Adipocyte (in vitro differentiated cells): ENCODE measurements at regions not wholly inside any gene's neighbourhood (a gene's known extent, or its start where the extent isn't known, plus 50 kb on each side); places are given as distances from the start of the nearest gene placed in this dataset.
A peak's percentile ranks its signal among the peaks of the same experiment; 100 is the strongest.
"Not testable (repeated sequence)": the region's sequence is repeated elsewhere in the genome, so short reads cannot be mapped to it uniquely, and the experiment has no call there.

ENCODE experiments used
- DNase-seq: peaks from one replicate; pipeline ENCODE4 v3.0.0-alpha.2; 2015; ENCODE audit warnings: low read depth
- H3K27me3 ChIP-seq: replicated peaks from 2 replicates; pipeline ENCODE4 v1.7.0; 2013; ENCODE audit warnings: mild to moderate bottlenecking, low read length, moderate library complexity; ENCODE audit not compliant: control insufficient read depth, insufficient read depth
- H3K36me3 ChIP-seq: 2 replicates; pipeline ENCODE4 v1.7.0; 2013; ENCODE audit warnings: low read length, mild to moderate bottlenecking, moderate library complexity; ENCODE audit not compliant: control insufficient read depth, insufficient read depth, severe bottlenecking
- H3K4me1 ChIP-seq: 2 replicates; pipeline ENCODE4 v1.7.0; 2013; ENCODE audit warnings: mild to moderate bottlenecking, low read length, moderate library complexity; ENCODE audit not compliant: control insufficient read depth, insufficient read depth
- H3K4me3 ChIP-seq: 2 replicates; pipeline ENCODE4 v1.7.0; 2013; ENCODE audit warnings: mild to moderate bottlenecking, low read length, moderate library complexity
- H3K9ac ChIP-seq: 2 replicates; pipeline ENCODE4 v1.7.0; 2013; ENCODE audit warnings: mild to moderate bottlenecking, low read length, moderate library complexity
- H3K9me3 ChIP-seq: 2 replicates; pipeline ENCODE4 v1.7.0; 2013; ENCODE audit warnings: mild to moderate bottlenecking, low read length, moderate library complexity; ENCODE audit not compliant: control insufficient read depth

- no peak overlapping the region for H3K4me3 ChIP-seq
- no peaks in the 10 kb centered on the region for H3K36me3 ChIP-seq
- DNase-seq: no peak
- no peaks in the 10 kb centered on the region for H3K9me3 ChIP-seq
- no peaks in the 10 kb centered on the region for H3K27me3 ChIP-seq
- H3K4me1 ChIP-seq: peaks cover 17% of the 10 kb centered on the region
- H3K9ac ChIP-seq: no peak overlapping the region
These were observed 158.8 kb upstream of the NFIA start for GRCh38 chr1:60923389-60924087.

- H3K9ac ChIP-seq: no peak overlapping the region
- H3K4me1 ChIP-seq: peaks cover 17% of the 10 kb centered on the region
- H3K4me3 ChIP-seq: no peak overlapping the region
- peak; percentile 57 for DNase-seq
- H3K36me3 ChIP-seq: no peaks in the 10 kb centered on the region
- no peaks in the 10 kb centered on the region for H3K9me3 ChIP-seq
- no peaks in the 10 kb centered on the region for H3K27me3 ChIP-seq
These were observed 160.1 kb upstream of the NFIA start for GRCh38 chr1:60922304-60922703.

- H3K27me3 ChIP-seq: no peaks in the 10 kb centered on the region
- H3K36me3 ChIP-seq: no peaks in the 10 kb centered on the region
- no peak for DNase-seq
- H3K4me3 ChIP-seq: no peak overlapping the region
- peaks cover 17% of the 10 kb centered on the region for H3K4me1 ChIP-seq
- no peaks in the 10 kb centered on the region for H3K9me3 ChIP-seq
- H3K9ac ChIP-seq: no peak overlapping the region
These were observed 161.2 kb upstream of the NFIA start for GRCh38 chr1:60921175-60921574.

GRCh38 chr1:60920561-60920960 lies 161.8 kb upstream of the NFIA start:
- Histone ChIP-seq H3K9me3 (no peaks in the 10 kb centered on the region), H3K36me3 (no peaks in the 10 kb centered on the region), H3K4me3 (no peak overlapping the region), H3K27me3 (no peaks in the 10 kb centered on the region), H3K4me1 (peaks cover 17% of the 10 kb centered on the region), H3K9ac (no peak overlapping the region)
- DNase-seq: no peak

- peaks cover 17% of the 10 kb centered on the region for H3K4me1 ChIP-seq
- no peaks in the 10 kb centered on the region for H3K36me3 ChIP-seq
- no peaks in the 10 kb centered on the region for H3K9me3 ChIP-seq
- DNase-seq: no peak
- no peaks in the 10 kb centered on the region for H3K27me3 ChIP-seq
- H3K9ac ChIP-seq: no peak overlapping the region
- H3K4me3 ChIP-seq: no peak overlapping the region
These were observed 163.5 kb upstream of the NFIA start for GRCh38 chr1:60918867-60919266.

- Histone ChIP-seq H3K27me3 (no peaks in the 10 kb centered on the region), H3K4me3 (no peak overlapping the region), H3K36me3 (no peaks in the 10 kb centered on the region), H3K4me1 (peaks cover 5% of the 10 kb centered on the region), H3K9me3 (no peaks in the 10 kb centered on the region), H3K9ac (no peak overlapping the region)
- DNase-seq: no peak
These were observed 165.5 kb upstream of the NFIA start for GRCh38 chr1:60916906-60917305.

- H3K4me1 ChIP-seq: no peaks in the 10 kb centered on the region
- no peaks in the 10 kb centered on the region for H3K9me3 ChIP-seq
- no peaks in the 10 kb centered on the region for H3K27me3 ChIP-seq
- H3K36me3 ChIP-seq: no peaks in the 10 kb centered on the region
- no peak overlapping the region for H3K4me3 ChIP-seq
- H3K9ac ChIP-seq: no peak overlapping the region
- no peak for DNase-seq
These were observed 166.2 kb upstream of the NFIA start for GRCh38 chr1:60916199-60916598.

- Histone ChIP-seq H3K36me3 (no peaks in the 10 kb centered on the region), H3K4me1 (no peaks in the 10 kb centered on the region), H3K9ac (no peak overlapping the region), H3K27me3 (no peaks in the 10 kb centered on the region), H3K9me3 (no peaks in the 10 kb centered on the region), H3K4me3 (no peak overlapping the region)
- DNase-seq: no peak
These were observed 166.9 kb upstream of the NFIA start for GRCh38 chr1:60915441-60915840.

GRCh38 chr1:60914982-60915381 lies 167.4 kb upstream of the NFIA start:
- Histone ChIP-seq H3K9ac (no peak overlapping the region), H3K36me3 (no peaks in the 10 kb centered on the region), H3K27me3 (no peaks in the 10 kb centered on the region), H3K4me1 (no peaks in the 10 kb centered on the region), H3K4me3 (no peak overlapping the region), H3K9me3 (no peaks in the 10 kb centered on the region)
- no peak for DNase-seq

- not testable (repeated sequence) for H3K9me3 ChIP-seq, H3K9ac ChIP-seq, H3K4me1 ChIP-seq, H3K36me3 ChIP-seq, DNase-seq, H3K27me3 ChIP-seq, H3K4me3 ChIP-seq
These were observed 168.7 kb upstream of the NFIA start for GRCh38 chr1:60913708-60914107.

- Histone ChIP-seq H3K4me3 (no peak overlapping the region), H3K9me3 (no peaks in the 10 kb centered on the region), H3K9ac (no peak overlapping the region), H3K4me1 (no peaks in the 10 kb centered on the region), H3K36me3 (no peaks in the 10 kb centered on the region), H3K27me3 (no peaks in the 10 kb centered on the region)
- DNase-seq: no peak
These were observed 169.3 kb upstream of the NFIA start for GRCh38 chr1:60913039-60913438.
